ENCODE measurements at regions not wholly inside any gene's neighbourhood (a gene's known extent, or its start where the extent isn't known, plus 50 kb on each side); places are given as distances from the start of the nearest gene placed in this dataset.

GRCh38 chr10:132996603-132997343, 54.4 kb upstream of the CFAP46 start:
- peaks cover 0 to 24% of the 10 kb centered on the region in 2 experiments; a peak in 1 of 4 replicates for H3K4me1 ChIP-seq (ENCODE audit: control insufficient read depth in 1 of 2, insufficient read depth in 2 of 2, low read depth in 1 of 2, low read length in 1 of 2)
- H2AFZ ChIP-seq (ENCODE audit: low read depth): no peak overlapping the region
- H4K20me1 ChIP-seq (ENCODE audit: insufficient read depth): no peaks in the 10 kb centered on the region
- DNase-seq: peak; percentile 56
- no peak overlapping the region for H3K9ac ChIP-seq
- no peak overlapping the region for H3K4me2 ChIP-seq
- no peaks in the 10 kb centered on the region for H3K9me2 ChIP-seq
- 56% methylated on average over 22 of the region's 27 CpGs for WGBS (ENCODE audit: low lambda C conversion rate)
- H3F3A ChIP-seq (replicated peaks; ENCODE audit: insufficient read depth): no peaks in the 10 kb centered on the region
- H3K36me3 ChIP-seq (replicated peaks in 1 of 2; ENCODE audit: control insufficient read depth in 1 of 2, insufficient read depth in 2 of 2, low read length in 1 of 2): no peaks in the 10 kb centered on the region
- ChIA-PET POLR2A (no interaction called here), CTCF (interaction anchor here (1.4 kb wide), 1 partner anchor 9 kb away, joined by 3 read pairs; no protein-coding TSS in a partner anchor)
- H3K27ac ChIP-seq (ENCODE audit: low read depth in 2 of 2, low read length in 1 of 2): no peak overlapping the region
- H3K9me3 ChIP-seq: no peaks in the 10 kb centered on the region
- peak; percentile 33 for TF ChIP-seq GATA2 (CRISPR knock-in tag; IDR thresholded peaks at IDR 0.05)
- TF ChIP-seq, protein P1, sequence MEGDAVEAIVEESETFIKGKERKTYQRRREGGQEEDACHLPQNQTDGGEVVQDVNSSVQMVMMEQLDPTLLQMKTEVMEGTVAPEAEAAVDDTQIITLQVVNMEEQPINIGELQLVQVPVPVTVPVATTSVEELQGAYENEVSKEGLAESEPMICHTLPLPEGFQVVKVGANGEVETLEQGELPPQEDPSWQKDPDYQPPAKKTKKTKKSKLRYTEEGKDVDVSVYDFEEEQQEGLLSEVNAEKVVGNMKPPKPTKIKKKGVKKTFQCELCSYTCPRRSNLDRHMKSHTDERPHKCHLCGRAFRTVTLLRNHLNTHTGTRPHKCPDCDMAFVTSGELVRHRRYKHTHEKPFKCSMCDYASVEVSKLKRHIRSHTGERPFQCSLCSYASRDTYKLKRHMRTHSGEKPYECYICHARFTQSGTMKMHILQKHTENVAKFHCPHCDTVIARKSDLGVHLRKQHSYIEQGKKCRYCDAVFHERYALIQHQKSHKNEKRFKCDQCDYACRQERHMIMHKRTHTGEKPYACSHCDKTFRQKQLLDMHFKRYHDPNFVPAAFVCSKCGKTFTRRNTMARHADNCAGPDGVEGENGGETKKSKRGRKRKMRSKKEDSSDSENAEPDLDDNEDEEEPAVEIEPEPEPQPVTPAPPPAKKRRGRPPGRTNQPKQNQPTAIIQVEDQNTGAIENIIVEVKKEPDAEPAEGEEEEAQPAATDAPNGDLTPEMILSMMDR (IDR thresholded peaks at IDR 0.05): no peak
- H3K79me2 ChIP-seq (ENCODE audit: insufficient read depth): no peaks in the 10 kb centered on the region
- H3K4me3 ChIP-seq (ENCODE audit: low read depth in 2 of 2, low read length in 1 of 2): no peak overlapping the region
- no peaks in the 10 kb centered on the region for H3K27me3 ChIP-seq (ENCODE audit: insufficient read depth)

DNA sequence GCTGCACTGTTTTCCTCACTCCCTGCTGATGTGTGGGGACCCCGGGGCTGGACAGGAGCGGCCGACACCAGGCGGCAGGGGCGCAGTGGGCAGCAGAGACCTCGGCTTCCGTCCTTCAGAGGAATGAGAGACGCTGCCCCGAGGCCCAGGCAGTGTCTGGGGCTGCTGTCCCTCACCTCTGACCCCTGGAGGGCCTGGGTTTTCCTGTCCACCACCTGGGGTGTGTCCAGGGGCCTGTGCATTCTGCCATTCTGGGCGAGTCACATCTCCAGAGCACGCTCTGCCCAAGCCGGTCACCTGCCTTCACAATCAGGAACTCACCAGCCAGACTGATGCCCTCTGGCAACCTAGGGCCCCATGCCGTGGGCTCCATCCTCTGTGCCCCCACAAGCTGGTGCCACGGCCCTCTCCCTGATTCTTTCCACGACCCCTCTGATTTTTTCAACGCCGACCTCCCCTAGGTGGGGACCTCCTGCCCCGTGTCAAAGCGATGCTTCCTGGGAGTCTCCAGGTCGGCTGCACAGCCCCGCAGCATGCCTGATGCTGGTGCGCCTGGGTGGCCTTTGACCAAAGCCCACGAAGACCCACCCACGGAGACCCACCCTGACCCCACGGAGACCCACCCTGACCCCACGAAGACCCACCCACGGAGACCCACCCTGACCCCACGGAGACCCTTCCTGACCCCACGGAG, 53.7 kb upstream of the CFAP46 start:
- 36% methylated on average over 17 of the region's 29 CpGs for WGBS (ENCODE audit: low lambda C conversion rate)
- CTCF ChIA-PET: interaction anchor here (1.4 kb wide), 1 partner anchor 8 kb away, joined by 3 read pairs; no protein-coding TSS in a partner anchor

DNA sequence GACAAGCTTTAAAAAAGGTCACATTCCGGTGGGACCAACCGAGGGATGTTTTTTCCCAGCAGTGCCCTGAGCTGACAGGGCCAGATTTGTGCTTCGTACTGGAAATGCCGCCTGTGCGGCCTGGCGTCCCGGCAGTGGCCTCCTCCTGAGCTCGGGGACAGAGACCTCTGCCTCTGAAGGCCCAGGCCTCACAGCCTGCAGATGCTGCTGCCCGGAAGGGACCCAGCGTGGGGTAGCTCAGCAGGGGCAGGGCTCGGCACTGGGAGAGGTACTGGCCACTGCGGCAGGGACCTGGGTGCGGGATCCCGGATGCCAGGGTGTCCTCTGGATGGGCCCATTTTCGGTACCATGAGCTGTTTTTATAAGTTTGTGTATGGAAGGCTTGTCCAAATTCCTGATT, 52.4 kb upstream of the CFAP46 start:
- ChIA-PET CTCF (interaction anchor here (0.6 to 1.3 kb wide), 3 partner anchors 10 to 249 kb away, joined by 3 read pairs; no protein-coding TSS in a partner anchor), POLR2A (no interaction called here)
- no peak for DNase-seq
- H3K9me3 ChIP-seq: no peaks in the 10 kb centered on the region
- no peaks in the 10 kb centered on the region for H3F3A ChIP-seq (replicated peaks; ENCODE audit: insufficient read depth)
- H3K27me3 ChIP-seq (ENCODE audit: insufficient read depth): no peaks in the 10 kb centered on the region
- H3K9ac ChIP-seq: no peak overlapping the region
- H3K79me2 ChIP-seq (ENCODE audit: insufficient read depth): no peaks in the 10 kb centered on the region
- no peaks in the 10 kb centered on the region for H4K20me1 ChIP-seq (ENCODE audit: insufficient read depth)
- no peak overlapping the region for H3K27ac ChIP-seq (ENCODE audit: low read depth in 2 of 2, low read length in 1 of 2)
- H3K4me1 ChIP-seq (ENCODE audit: control insufficient read depth in 1 of 2, insufficient read depth in 2 of 2, low read depth in 1 of 2, low read length in 1 of 2): peaks cover 0 to 33% of the 10 kb centered on the region in 2 experiments; a peak in 1 of 4 replicates
- WGBS (ENCODE audit: low lambda C conversion rate): 73% methylated on average over 9 of the region's 15 CpGs
- no peaks in the 10 kb centered on the region for H3K9me2 ChIP-seq
- H3K36me3 ChIP-seq (replicated peaks in 1 of 2; ENCODE audit: control insufficient read depth in 1 of 2, insufficient read depth in 2 of 2, low read length in 1 of 2): no peaks in the 10 kb centered on the region
- no peak overlapping the region for H2AFZ ChIP-seq (ENCODE audit: low read depth)
- no peak overlapping the region for H3K4me2 ChIP-seq
- H3K4me3 ChIP-seq (ENCODE audit: low read depth in 2 of 2, low read length in 1 of 2): no peak overlapping the region
- TF ChIP-seq JUND (IDR thresholded peaks at IDR 0.05) (no peak), RXRA (IDR thresholded peaks at IDR 0.05; ENCODE audit: borderline replicate concordance, low read depth) (no peak), MAX (IDR thresholded peaks at IDR 0.05; ENCODE audit: low read depth) (no peak), NRF1 (IDR thresholded peaks at IDR 0.05; ENCODE audit: low read depth, low read length) (no peak), POLR2AphosphoS5 (IDR thresholded peaks at IDR 0.05; ENCODE audit: low read depth, low read length) (no peak), EP300 (IDR thresholded peaks at IDR 0.05; ENCODE audit: borderline replicate concordance in 1 of 2, low read depth in 1 of 2, low read length in 1 of 2) (no peak), MXI1 (IDR thresholded peaks at IDR 0.05; ENCODE audit: low read depth, low read length) (no peak), SIN3A (IDR thresholded peaks at IDR 0.05; ENCODE audit: borderline replicate concordance, low read depth, low read length) (no peak)
- TF ChIP-seq, protein P2, sequence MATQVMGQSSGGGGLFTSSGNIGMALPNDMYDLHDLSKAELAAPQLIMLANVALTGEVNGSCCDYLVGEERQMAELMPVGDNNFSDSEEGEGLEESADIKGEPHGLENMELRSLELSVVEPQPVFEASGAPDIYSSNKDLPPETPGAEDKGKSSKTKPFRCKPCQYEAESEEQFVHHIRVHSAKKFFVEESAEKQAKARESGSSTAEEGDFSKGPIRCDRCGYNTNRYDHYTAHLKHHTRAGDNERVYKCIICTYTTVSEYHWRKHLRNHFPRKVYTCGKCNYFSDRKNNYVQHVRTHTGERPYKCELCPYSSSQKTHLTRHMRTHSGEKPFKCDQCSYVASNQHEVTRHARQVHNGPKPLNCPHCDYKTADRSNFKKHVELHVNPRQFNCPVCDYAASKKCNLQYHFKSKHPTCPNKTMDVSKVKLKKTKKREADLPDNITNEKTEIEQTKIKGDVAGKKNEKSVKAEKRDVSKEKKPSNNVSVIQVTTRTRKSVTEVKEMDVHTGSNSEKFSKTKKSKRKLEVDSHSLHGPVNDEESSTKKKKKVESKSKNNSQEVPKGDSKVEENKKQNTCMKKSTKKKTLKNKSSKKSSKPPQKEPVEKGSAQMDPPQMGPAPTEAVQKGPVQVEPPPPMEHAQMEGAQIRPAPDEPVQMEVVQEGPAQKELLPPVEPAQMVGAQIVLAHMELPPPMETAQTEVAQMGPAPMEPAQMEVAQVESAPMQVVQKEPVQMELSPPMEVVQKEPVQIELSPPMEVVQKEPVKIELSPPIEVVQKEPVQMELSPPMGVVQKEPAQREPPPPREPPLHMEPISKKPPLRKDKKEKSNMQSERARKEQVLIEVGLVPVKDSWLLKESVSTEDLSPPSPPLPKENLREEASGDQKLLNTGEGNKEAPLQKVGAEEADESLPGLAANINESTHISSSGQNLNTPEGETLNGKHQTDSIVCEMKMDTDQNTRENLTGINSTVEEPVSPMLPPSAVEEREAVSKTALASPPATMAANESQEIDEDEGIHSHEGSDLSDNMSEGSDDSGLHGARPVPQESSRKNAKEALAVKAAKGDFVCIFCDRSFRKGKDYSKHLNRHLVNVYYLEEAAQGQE (IDR thresholded peaks at IDR 0.05; ENCODE audit: low read depth, low read length): no peak
- TF ChIP-seq, protein P3, sequence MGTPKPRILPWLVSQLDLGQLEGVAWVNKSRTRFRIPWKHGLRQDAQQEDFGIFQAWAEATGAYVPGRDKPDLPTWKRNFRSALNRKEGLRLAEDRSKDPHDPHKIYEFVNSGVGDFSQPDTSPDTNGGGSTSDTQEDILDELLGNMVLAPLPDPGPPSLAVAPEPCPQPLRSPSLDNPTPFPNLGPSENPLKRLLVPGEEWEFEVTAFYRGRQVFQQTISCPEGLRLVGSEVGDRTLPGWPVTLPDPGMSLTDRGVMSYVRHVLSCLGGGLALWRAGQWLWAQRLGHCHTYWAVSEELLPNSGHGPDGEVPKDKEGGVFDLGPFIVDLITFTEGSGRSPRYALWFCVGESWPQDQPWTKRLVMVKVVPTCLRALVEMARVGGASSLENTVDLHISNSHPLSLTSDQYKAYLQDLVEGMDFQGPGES (IDR thresholded peaks at IDR 0.05; ENCODE audit: low read depth, low read length): no peak

More for the DNA sequence above, 53.7 kb upstream of the CFAP46 start:
- Histone ChIP-seq H2AFZ (ENCODE audit: low read depth) (no peak overlapping the region), H3K9ac (no peak overlapping the region), H3K27ac (ENCODE audit: low read depth in 2 of 2, low read length in 1 of 2) (no peak overlapping the region), H3K4me2 (no peak overlapping the region), H3F3A (replicated peaks; ENCODE audit: insufficient read depth) (no peaks in the 10 kb centered on the region), H3K36me3 (replicated peaks in 1 of 2; ENCODE audit: control insufficient read depth in 1 of 2, insufficient read depth in 2 of 2, low read length in 1 of 2) (no peaks in the 10 kb centered on the region), H4K20me1 (ENCODE audit: insufficient read depth) (no peaks in the 10 kb centered on the region), H3K4me1 (ENCODE audit: control insufficient read depth in 1 of 2, insufficient read depth in 2 of 2, low read depth in 1 of 2, low read length in 1 of 2) (peaks cover 0 to 31% of the 10 kb centered on the region in 2 experiments; a peak in 1 of 4 replicates), H3K27me3 (ENCODE audit: insufficient read depth) (no peaks in the 10 kb centered on the region), H3K9me3 (no peaks in the 10 kb centered on the region), H3K4me3 (ENCODE audit: low read depth in 2 of 2, low read length in 1 of 2) (no peak overlapping the region), H3K9me2 (no peaks in the 10 kb centered on the region), H3K79me2 (ENCODE audit: insufficient read depth) (no peaks in the 10 kb centered on the region)
- no peak for TF ChIP-seq POLR2AphosphoS5 (IDR thresholded peaks at IDR 0.05; ENCODE audit: low read depth, low read length)
- POLR2A ChIA-PET: interaction anchor here (0.5 kb wide), 1 partner anchor 57 kb away, joined by 3 read pairs; no protein-coding TSS in a partner anchor
- DNase-seq: no peak

Data from SK-N-SH (cell line).